Left ventricle myocardium superior (tissue), 1 donor: ENCODE measurements at regions not wholly inside any gene's neighbourhood (a gene's known extent, or its start where the extent isn't known, plus 50 kb on each side); places are given as distances from the start of the nearest gene placed in this dataset.
A peak's percentile ranks its signal among the peaks of the same experiment; 100 is the strongest.
"Not testable (repeated sequence)": the region's sequence is repeated elsewhere in the genome, so short reads cannot be mapped to it uniquely, and the experiment has no call there.

Experiments
- ATAC-seq: fragments of 200-7000 bp; cut with Tn5 transposase; one replicate; pipeline ENCODE4 v1.9.1; 2020; ENCODE audit warnings: mild to moderate bottlenecking, moderate library complexity
- DNase-seq: peaks from one replicate; pipeline ENCODE4 v3.0.0-alpha.2; 2020
- intact Hi-C: fragments of 100-400 bp; cut with micrococcal nuclease; formaldehyde crosslinking; loops from one replicate; pipeline ENCODE4 v1.11.0; 2022
- donor health status: DM: no; HTN: yes; CAD: no; lungs with severe emphysema.

GRCh38 chr2:42999856-43000241 is 207.5 kb upstream of the HAAO start:
- intact Hi-C loops: no loop called here
- DNase-seq: no peak

GRCh38 chr2:42999391-42999841 is 207.0 kb upstream of the HAAO start:
- DNase-seq (no peak), ATAC-seq (no peak)
- intact Hi-C loops: no loop called here

More at GRCh38 chr2:42999856-43000241, 207.5 kb upstream of the HAAO start:
- no peak for ATAC-seq

GRCh38 chr2:42998721-42999120 is 206.3 kb upstream of the HAAO start:
- intact Hi-C loops: no loop called here
- DNase-seq (no peak), ATAC-seq (no peak)

- intact Hi-C loops: no loop called here
Observed at GRCh38 chr2:42996528-42996927, 204.1 kb upstream of the HAAO start.

GRCh38 chr2:42995752-42996422 is 203.5 kb upstream of the HAAO start:
- DNase-seq: no peak
- ATAC-seq: no peak
- intact Hi-C loops: no loop called here

More at GRCh38 chr2:42996528-42996927, 204.1 kb upstream of the HAAO start:
- DNase-seq (no peak), ATAC-seq (no peak)

GRCh38 chr2:42989283-42990081 is 197.1 kb upstream of the HAAO start:
- ATAC-seq, intact Hi-C loops, DNase-seq: not testable (repeated sequence)

- intact Hi-C loops, ATAC-seq, DNase-seq: not testable (repeated sequence)
Observed at GRCh38 chr2:42988055-42988454, 195.7 kb upstream of the HAAO start.

- intact Hi-C loops: no loop called here
- DNase-seq: no peak
- no peak for ATAC-seq
Observed at GRCh38 chr2:42987112-42987922, 194.9 kb upstream of the HAAO start.

GRCh38 chr2:42984617-42985016 is 192.2 kb upstream of the HAAO start:
- no peak for DNase-seq
- intact Hi-C loops: no loop called here
- ATAC-seq: no peak

GRCh38 chr2:42984081-42984480 is 191.7 kb upstream of the HAAO start:
- intact Hi-C loops: no loop called here
- no peak for DNase-seq
- ATAC-seq: peak; percentile 47

GRCh38 chr2:42980764-42981416 is 188.5 kb upstream of the HAAO start:
- ATAC-seq (no peak), DNase-seq (no peak)
- intact Hi-C loops: no loop called here

GRCh38 chr2:42979870-42980763 is 187.7 kb upstream of the HAAO start:
- no peak for ATAC-seq
- intact Hi-C loops: loop anchor here (10.0 kb wide), 1 partner anchor 245 kb away; the partner anchor contains the start of gene ZFP36L2
- DNase-seq: no peak

- DNase-seq (no peak), ATAC-seq (no peak)
- intact Hi-C loops: loop anchor here (10.0 kb wide), 1 partner anchor 245 kb away; the partner anchor contains the start of gene ZFP36L2
Observed at GRCh38 chr2:42979416-42979869, 187.1 kb upstream of the HAAO start.

- ATAC-seq (no peak), DNase-seq (no peak)
- intact Hi-C loops: loop anchor here (10.0 kb wide), 1 partner anchor 246 kb away; the partner anchor contains the start of gene ZFP36L2
Observed at GRCh38 chr2:42978887-42979415, 186.6 kb upstream of the HAAO start.

- DNase-seq: no peak
- ATAC-seq: no peak
- intact Hi-C loops: loop anchor here (10.0 kb wide), 1 partner anchor 246 kb away; the partner anchor contains the start of gene ZFP36L2
Observed at GRCh38 chr2:42978175-42978886, 185.9 kb upstream of the HAAO start.

GRCh38 chr2:42977270-42978174 is 185.1 kb upstream of the HAAO start:
- intact Hi-C loops: loop anchor here (10.0 kb wide), 1 partner anchor 247 kb away; the partner anchor contains the start of gene ZFP36L2
- DNase-seq: no peak
- no peak for ATAC-seq
